HG02571 (cell line): ENCODE measurements at regions not wholly inside any gene's neighbourhood (a gene's known extent, or its start where the extent isn't known, plus 50 kb on each side); places are given as distances from the start of the nearest gene placed in this dataset.

Experiments used
- ATAC-seq: cut with Tn5 transposase; IDR thresholded peaks from one replicate; pipeline ENCODE4 v1.9.1; 2021; ENCODE audit warnings: mild to moderate bottlenecking, moderate library complexity; ENCODE audit not compliant: unreplicated experiment

- ATAC-seq = no peak
Observed at GRCh38 chr2:65553504-65554074, 121.2 kb upstream of the SPRED2 start.

- ATAC-seq = no peak
Observed at GRCh38 chr2:65551528-65551927, 119.1 kb upstream of the SPRED2 start.

- ATAC-seq = no peak
Observed at GRCh38 chr2:65550246-65550645, 117.8 kb upstream of the SPRED2 start.

GRCh38 chr2:65549631-65550030, 117.2 kb upstream of the SPRED2 start:
- ATAC-seq = no peak

GRCh38 chr2:65549257-65549627, 116.8 kb upstream of the SPRED2 start:
- ATAC-seq = no peak

GRCh38 chr2:65548576-65549256, 116.3 kb upstream of the SPRED2 start:
- no peak for ATAC-seq

- ATAC-seq = no peak
Observed at GRCh38 chr2:65548064-65548463, 115.7 kb upstream of the SPRED2 start.

GRCh38 chr2:65545837-65546805, 113.7 kb upstream of the SPRED2 start:
- no peak for ATAC-seq

- no peak for ATAC-seq
Observed at GRCh38 chr2:65541773-65542172, 109.4 kb upstream of the SPRED2 start.

GRCh38 chr2:65539633-65540032, 107.2 kb upstream of the SPRED2 start:
- no peak for ATAC-seq

- no peak for ATAC-seq
Observed at GRCh38 chr2:65537651-65538385, 105.4 kb upstream of the SPRED2 start.

GRCh38 chr2:65536596-65536995, 104.2 kb upstream of the SPRED2 start:
- ATAC-seq = peak; percentile 73

GRCh38 chr2:65532937-65533336, 100.5 kb upstream of the SPRED2 start:
- ATAC-seq = no peak

GRCh38 chr2:65532326-65532725, 99.9 kb upstream of the SPRED2 start:
- ATAC-seq = no peak

- ATAC-seq = no peak
Observed at GRCh38 chr2:65530547-65531320, 98.3 kb upstream of the SPRED2 start.

GRCh38 chr2:65529419-65529818, 97.0 kb upstream of the SPRED2 start:
- no peak for ATAC-seq

- ATAC-seq = no peak
Observed at GRCh38 chr2:65528241-65528574, 95.8 kb upstream of the SPRED2 start.

GRCh38 chr2:65527451-65528240, 95.2 kb upstream of the SPRED2 start:
- ATAC-seq = no peak

GRCh38 chr2:65525616-65526231, 93.3 kb upstream of the SPRED2 start:
- ATAC-seq = no peak
